Bronchial epithelial cell (primary cell): ENCODE measurements at regions not wholly inside any gene's neighbourhood (a gene's known extent, or its start where the extent isn't known, plus 50 kb on each side); places are given as distances from the start of the nearest gene placed in this dataset.

Experiments used
- DNase-seq: peaks from one replicate; pipeline ENCODE4 v3.0.0-alpha.2; 2010; ENCODE audit warnings: low read depth
- FAIRE-seq: peaks from 2 replicates; lab custom pipeline; 2011; peaks lifted over from hg19 to GRCh38; lab: Jason Lieb, UNC
- H3K27me3 ChIP-seq: 2 replicates; pipeline ENCODE4 v1.5.1; 2011; ENCODE audit warnings: low read length; ENCODE audit not compliant: control insufficient read depth, insufficient read depth
- H3K36me3 ChIP-seq: 2 replicates; pipeline ENCODE4 v1.5.1; 2011; ENCODE audit warnings: low read length; ENCODE audit not compliant: control insufficient read depth, insufficient read depth
- H3K4me3 ChIP-seq: 2 replicates; pipeline ENCODE4 v1.5.1; 2011; ENCODE audit warnings: mild to moderate bottlenecking, low read depth, low read length, control low read depth
- TF ChIP-seq, protein P1 (sequence below): IDR thresholded peaks from 2 replicates; pipeline ENCODE4 v1.5.1; 2011; ENCODE audit warnings: mild to moderate bottlenecking, moderate library complexity, low read length, control low read depth, inconsistent platforms; ENCODE audit not compliant: insufficient read depth, severe bottlenecking

- Histone ChIP-seq H3K27me3 (no peaks in the 10 kb centered on the region), H3K4me3 (no peak overlapping the region), H3K36me3 (no peaks in the 10 kb centered on the region)
- DNase-seq (no peak), FAIRE-seq (no peak)
- TF ChIP-seq, protein P1, sequence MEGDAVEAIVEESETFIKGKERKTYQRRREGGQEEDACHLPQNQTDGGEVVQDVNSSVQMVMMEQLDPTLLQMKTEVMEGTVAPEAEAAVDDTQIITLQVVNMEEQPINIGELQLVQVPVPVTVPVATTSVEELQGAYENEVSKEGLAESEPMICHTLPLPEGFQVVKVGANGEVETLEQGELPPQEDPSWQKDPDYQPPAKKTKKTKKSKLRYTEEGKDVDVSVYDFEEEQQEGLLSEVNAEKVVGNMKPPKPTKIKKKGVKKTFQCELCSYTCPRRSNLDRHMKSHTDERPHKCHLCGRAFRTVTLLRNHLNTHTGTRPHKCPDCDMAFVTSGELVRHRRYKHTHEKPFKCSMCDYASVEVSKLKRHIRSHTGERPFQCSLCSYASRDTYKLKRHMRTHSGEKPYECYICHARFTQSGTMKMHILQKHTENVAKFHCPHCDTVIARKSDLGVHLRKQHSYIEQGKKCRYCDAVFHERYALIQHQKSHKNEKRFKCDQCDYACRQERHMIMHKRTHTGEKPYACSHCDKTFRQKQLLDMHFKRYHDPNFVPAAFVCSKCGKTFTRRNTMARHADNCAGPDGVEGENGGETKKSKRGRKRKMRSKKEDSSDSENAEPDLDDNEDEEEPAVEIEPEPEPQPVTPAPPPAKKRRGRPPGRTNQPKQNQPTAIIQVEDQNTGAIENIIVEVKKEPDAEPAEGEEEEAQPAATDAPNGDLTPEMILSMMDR: no peak
These were observed 160.1 kb upstream of the SHB start for GRCh38 chr9:38229104-38229500.

DNA sequence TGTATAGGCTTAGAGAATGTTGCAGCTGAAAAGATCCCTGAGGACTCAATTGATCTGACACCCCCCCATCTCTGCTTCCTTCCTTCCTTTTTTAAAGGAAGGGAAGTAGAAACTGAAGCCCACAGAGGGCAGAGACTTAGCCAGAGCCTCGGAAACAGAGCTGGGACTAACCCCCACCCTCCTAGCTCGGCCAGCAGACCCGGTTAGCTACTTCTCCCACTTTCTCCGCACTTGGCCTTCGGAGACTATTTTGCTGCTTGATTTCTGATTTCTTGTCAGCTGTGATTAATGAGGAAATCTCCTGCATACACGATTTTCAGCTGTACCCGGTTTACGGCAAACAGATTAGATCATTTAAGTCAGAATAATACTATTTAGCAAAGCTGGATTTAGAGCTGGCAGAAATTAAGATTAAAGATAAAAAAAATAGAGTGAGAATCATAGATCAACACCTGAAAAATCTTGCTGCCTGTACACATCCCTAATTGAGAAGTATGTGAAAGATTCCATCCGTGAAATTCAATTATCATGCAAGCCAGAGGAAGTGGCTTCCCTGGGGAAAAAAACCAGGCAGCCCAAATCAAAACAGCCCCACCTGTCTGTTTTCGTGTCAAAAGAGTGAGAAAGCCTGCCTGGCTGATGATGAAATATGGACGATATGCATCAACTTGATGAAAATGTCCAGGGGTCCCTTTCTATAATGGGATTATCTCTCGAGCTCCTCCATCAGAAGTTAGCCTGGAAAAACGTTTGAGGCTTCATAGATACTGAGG is 159.5 kb upstream of the SHB start:
- Histone ChIP-seq H3K27me3 (no peaks in the 10 kb centered on the region), H3K4me3 (no peak overlapping the region), H3K36me3 (no peaks in the 10 kb centered on the region)
- DNase-seq (peak; percentile 10), FAIRE-seq (no peak)
- TF ChIP-seq, protein P1: no peak

- Histone ChIP-seq H3K27me3 (no peaks in the 10 kb centered on the region), H3K36me3 (no peaks in the 10 kb centered on the region), H3K4me3 (no peak overlapping the region)
- no peak for FAIRE-seq
- peak; percentile 10 for DNase-seq
- TF ChIP-seq, protein P1: no peak
These were observed 158.6 kb upstream of the SHB start for GRCh38 chr9:38227656-38228055.

DNA sequence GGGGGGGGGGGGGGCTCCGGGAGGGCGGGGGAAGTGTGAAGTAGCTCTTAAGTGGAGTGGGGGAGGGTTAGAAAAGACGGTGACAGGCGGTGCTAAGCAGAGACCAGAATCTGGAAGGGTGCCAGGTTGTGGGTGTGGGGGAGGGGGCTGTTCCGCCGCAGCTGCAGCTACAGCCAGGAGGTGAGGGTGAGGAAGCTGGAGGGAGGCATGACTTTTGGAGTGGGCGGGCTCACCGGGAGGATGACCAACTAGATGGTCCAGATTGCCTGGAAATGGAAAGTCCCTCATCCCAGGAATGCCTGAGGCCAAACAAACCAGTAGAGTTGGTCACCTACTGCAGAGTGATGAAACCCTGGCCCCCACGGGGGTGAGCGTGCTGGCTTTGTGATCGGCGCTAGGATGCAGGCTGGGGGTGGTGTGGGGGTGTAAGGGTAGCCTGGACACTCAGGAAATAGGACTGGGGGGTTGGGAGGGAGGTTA is 158.1 kb upstream of the SHB start:
- DNase-seq: peak; percentile 94
- Histone ChIP-seq H3K4me3 (no peak overlapping the region), H3K27me3 (no peaks in the 10 kb centered on the region), H3K36me3 (no peaks in the 10 kb centered on the region)
- FAIRE-seq: no peak
- TF ChIP-seq, protein P1: no peak

GRCh38 chr9:38226491-38226951 is 157.5 kb upstream of the SHB start:
- Histone ChIP-seq H3K36me3 (no peaks in the 10 kb centered on the region), H3K27me3 (no peaks in the 10 kb centered on the region), H3K4me3 (no peak overlapping the region)
- DNase-seq: no peak
- no peak for FAIRE-seq
- TF ChIP-seq, protein P1: no peak
